ENCODE measurements at regions not wholly inside any gene's neighbourhood (a gene's known extent, or its start where the extent isn't known, plus 50 kb on each side); places are given as distances from the start of the nearest gene placed in this dataset.

- no peak for TF ChIP-seq POLR2AphosphoS5 (IDR thresholded peaks at IDR 0.05; ENCODE audit: low read depth, low read length)
- no peak for TF ChIP-seq POLR2A (IDR thresholded peaks at IDR 0.05; ENCODE audit: low read depth, low read length)
- TF ChIP-seq PAX5 (IDR thresholded peaks at IDR 0.05; ENCODE audit: insufficient read depth, low read length, severe bottlenecking), result no peak
- TF ChIP-seq POU2F2 (IDR thresholded peaks at IDR 0.05; ENCODE audit: low read depth, low read length), result no peak
- TF ChIP-seq SPI1 (IDR thresholded peaks at IDR 0.05; ENCODE audit: low read depth, low read length), result no peak
Measured at GRCh38 chr13:103306163-103306562, 239.9 kb upstream of the SLC10A2 start.

Data from GM12891 (cell line).